Kidney (tissue), 13 donors: ENCODE measurements at regions not wholly inside any gene's neighbourhood (a gene's known extent, or its start where the extent isn't known, plus 50 kb on each side); places are given as distances from the start of the nearest gene placed in this dataset.

Source experiments
- DNase-seq, 5 donors: peaks; one replicate each; pipeline ENCODE4 v3.0.0-alpha.2; 2013 to 2020
- FAIRE-seq: peaks from 2 replicates; lab custom pipeline; 2012; peaks lifted over from hg19 to GRCh38; lab: Jason Lieb, UNC
- H3K27ac ChIP-seq, 2 donors: one replicate each; pipeline ENCODE4 v1.7.0; 2013; ENCODE audit warnings: low read depth in 2 of 2, low read length in 2 of 2, inconsistent platforms in 1 of 2
- H3K27me3 ChIP-seq: one replicate; pipeline ENCODE4 v1.7.1; 2013; ENCODE audit warnings: low read length, inconsistent platforms; ENCODE audit not compliant: control insufficient read depth, insufficient read depth
- H3K36me3 ChIP-seq, 3 donors: one replicate each; pipeline versions ENCODE4 v1.7.0 to v1.7.1; 2013; ENCODE audit warnings: low read length in 3 of 3, control low read depth in 1 of 3, inconsistent platforms in 1 of 3; ENCODE audit not compliant: insufficient read depth in 3 of 3, control insufficient read depth in 2 of 3
- H3K4me1 ChIP-seq, 3 donors: one replicate each; pipeline versions ENCODE4 v1.7.0 to v1.7.1; 2013; ENCODE audit warnings: low read length in 3 of 3, inconsistent platforms in 1 of 3, low read depth in 1 of 3; ENCODE audit not compliant: control insufficient read depth in 2 of 3, insufficient read depth in 2 of 3
- H3K4me3 ChIP-seq, 3 donors: one replicate each; pipeline versions ENCODE4 v1.7.0 to v1.8.1; 2013; ENCODE audit warnings: low read length in 3 of 3, control low read depth in 1 of 3, inconsistent platforms in 1 of 3
- H3K9ac ChIP-seq, 3 donors: one replicate each; pipeline versions ENCODE4 v1.7.0 to v1.7.1; 2013; ENCODE audit warnings: low read length in 3 of 3, control low read depth in 1 of 3, inconsistent platforms in 1 of 3
- H3K9me3 ChIP-seq, 3 donors: one replicate each; pipeline versions ENCODE4 v1.7.0 to v1.7.1; 2013; ENCODE audit warnings: low read length in 3 of 3, control low read depth in 1 of 3, inconsistent platforms in 1 of 3; ENCODE audit not compliant: control insufficient read depth in 2 of 3, insufficient read depth in 1 of 3
- CTCF ChIP-seq: IDR thresholded peaks from 3 replicates; pipeline ENCODE4 v1.5.1; 2012; ENCODE audit warnings: mild to moderate bottlenecking, moderate library complexity, borderline replicate concordance; ENCODE audit not compliant: insufficient read depth; ENCODE audit errors: extremely low read depth
- intact Hi-C: fragments of 100-400 bp; cut with DNase I; formaldehyde crosslinking; loops from one replicate; pipeline ENCODE4 v1.11.1; 2022
- donor health status: control.
- donor health status: control.
- donor health status: control.
- donor health status: control.
- donor health status: control.
- donor health status: DM: yes; HTN: yes; CAD: no.
- donor health status: Normal renal cell carcinoma (clear cell type).

- TF ChIP-seq CTCF = no peak
- Histone ChIP-seq H3K4me3 (no peak overlapping the region), H3K9ac (no peak overlapping the region), H3K27me3 (no peaks in the 10 kb centered on the region), H3K4me1 (no peaks in the 10 kb centered on the region), H3K27ac (no peak overlapping the region), H3K36me3 (no peaks in the 10 kb centered on the region), H3K9me3 (peaks cover 0 to 20% (median 9%) of the 10 kb centered on the region in 3 donors)
- intact Hi-C loops = no loop called here
- DNase-seq = peak in 2 of 5 donors; percentile 17 to 34
- FAIRE-seq = no peak
Observed at GRCh38 chr12:16136219-16136988, 141.1 kb downstream of the SLC15A5 start.

GRCh38 chr12:16135323-16135722, 142.2 kb downstream of the SLC15A5 start:
- H3K9ac ChIP-seq = no peak overlapping the region
- no peaks in the 10 kb centered on the region for H3K27me3 ChIP-seq
- no peak for DNase-seq
- peaks cover 0 to 25% (median 9%) of the 10 kb centered on the region in 3 donors for H3K9me3 ChIP-seq
- H3K27ac ChIP-seq = no peak overlapping the region
- H3K4me3 ChIP-seq = no peak overlapping the region
- H3K36me3 ChIP-seq = no peaks in the 10 kb centered on the region
- intact Hi-C loops = no loop called here
- no peak for TF ChIP-seq CTCF
- no peaks in the 10 kb centered on the region for H3K4me1 ChIP-seq
- no peak for FAIRE-seq

GRCh38 chr12:16130343-16130742, 147.1 kb downstream of the SLC15A5 start:
- no peaks in the 10 kb centered on the region for H3K27me3 ChIP-seq
- H3K4me1 ChIP-seq = no peaks in the 10 kb centered on the region
- intact Hi-C loops = no loop called here
- H3K4me3 ChIP-seq = no peak overlapping the region
- peaks cover 0 to 30% (median 9%) of the 10 kb centered on the region in 3 donors for H3K9me3 ChIP-seq
- DNase-seq = no peak
- no peaks in the 10 kb centered on the region for H3K36me3 ChIP-seq
- no peak for FAIRE-seq
- no peak overlapping the region for H3K9ac ChIP-seq
- no peak overlapping the region for H3K27ac ChIP-seq
- no peak for TF ChIP-seq CTCF
